Body of pancreas (tissue), 4 donors: ENCODE measurements at regions not wholly inside any gene's neighbourhood (a gene's known extent, or its start where the extent isn't known, plus 50 kb on each side); places are given as distances from the start of the nearest gene placed in this dataset.
A peak's percentile ranks its signal among the peaks of the same experiment; 100 is the strongest.

ENCODE experiments used
- ATAC-seq: fragments of 150-250 bp; one replicate; pipeline ENCODE4 v1.9.1; 2016
- DNase-seq, 4 donors: peaks; one replicate each; pipeline ENCODE4 v3.0.0-alpha.2; 2019
- H3K27ac ChIP-seq, 4 donors: fragments of 200-600 bp; sonication (generic); 1 replicate in 3 of 4; 2 replicates in 1 of 4; pipeline versions ENCODE4 v1.5.1 to v1.6.1; 2016 to 2019; ENCODE audit warnings: mild to moderate bottlenecking in 1 of 4, mixed read lengths in 1 of 4, moderate library complexity in 1 of 4
- H3K27me3 ChIP-seq, 2 donors: fragments of 200-600 bp; sonication (generic); one replicate each; pipeline ENCODE4 v1.6.0; 2016; ENCODE audit warnings: mild to moderate bottlenecking in 1 of 2
- H3K36me3 ChIP-seq, 2 donors: fragments of 200-600 bp; sonication (generic); replicated peaks in 1 of 2; 2 replicates each; pipeline ENCODE4 v1.5.1; 2016; ENCODE audit warnings: low read depth in 2 of 2; ENCODE audit not compliant: insufficient read depth in 1 of 2
- H3K4me1 ChIP-seq: fragments of 200-600 bp; sonication (generic); one replicate; pipeline ENCODE4 v1.6.0; 2016
- H3K4me3 ChIP-seq, 2 donors: fragments of 200-600 bp; sonication (generic); 1 replicate in 1 of 2; 2 replicates in 1 of 2; pipeline ENCODE4 v1.5.1; 2016 to 2019
- H3K9me3 ChIP-seq, 3 donors: fragments of 200-600 bp; sonication (generic); 1 replicate in 2 of 3; 2 replicates in 1 of 3; pipeline ENCODE4 v1.5.1; 2016
- POLR2A ChIP-seq, 3 donors: fragments of 450-650 bp; IDR thresholded peaks; one replicate each; pipeline ENCODE4 v1.6.1; 2016; ENCODE audit warnings: antibody characterized with exemption in 3 of 3, mild to moderate bottlenecking in 2 of 3
- WGBS, 2 donors: methylation state at CpG; one replicate each; pipeline ENCODE4 v1.1.5; 2017; 5-methylcytosine and 5-hydroxymethylcytosine counted together
- intact Hi-C: fragments of 100-400 bp; cut with DNase I; formaldehyde crosslinking; loops from one replicate; pipeline ENCODE4 v1.15.1; 2023
- TF ChIP-seq, protein P1 (sequence below), 7 experiments: fragments of 450-650 bp in 4 of 7; fragments of 200-600 bp in 3 of 7; sonication (generic) in 3 of 7; IDR thresholded peaks; one replicate each; pipeline ENCODE4 v1.5.1; 2016 to 2019; ENCODE audit warnings: antibody characterized with exemption in 7 of 7

- Histone ChIP-seq H3K4me3 (no peak overlapping the region), H3K27ac (no peak overlapping the region), H3K27me3 (no peaks in the 10 kb centered on the region), H3K4me1 (peaks cover 8% of the 10 kb centered on the region), H3K36me3 (no peaks in the 10 kb centered on the region), H3K9me3 (no peaks in the 10 kb centered on the region)
- TF ChIP-seq, protein P1, sequence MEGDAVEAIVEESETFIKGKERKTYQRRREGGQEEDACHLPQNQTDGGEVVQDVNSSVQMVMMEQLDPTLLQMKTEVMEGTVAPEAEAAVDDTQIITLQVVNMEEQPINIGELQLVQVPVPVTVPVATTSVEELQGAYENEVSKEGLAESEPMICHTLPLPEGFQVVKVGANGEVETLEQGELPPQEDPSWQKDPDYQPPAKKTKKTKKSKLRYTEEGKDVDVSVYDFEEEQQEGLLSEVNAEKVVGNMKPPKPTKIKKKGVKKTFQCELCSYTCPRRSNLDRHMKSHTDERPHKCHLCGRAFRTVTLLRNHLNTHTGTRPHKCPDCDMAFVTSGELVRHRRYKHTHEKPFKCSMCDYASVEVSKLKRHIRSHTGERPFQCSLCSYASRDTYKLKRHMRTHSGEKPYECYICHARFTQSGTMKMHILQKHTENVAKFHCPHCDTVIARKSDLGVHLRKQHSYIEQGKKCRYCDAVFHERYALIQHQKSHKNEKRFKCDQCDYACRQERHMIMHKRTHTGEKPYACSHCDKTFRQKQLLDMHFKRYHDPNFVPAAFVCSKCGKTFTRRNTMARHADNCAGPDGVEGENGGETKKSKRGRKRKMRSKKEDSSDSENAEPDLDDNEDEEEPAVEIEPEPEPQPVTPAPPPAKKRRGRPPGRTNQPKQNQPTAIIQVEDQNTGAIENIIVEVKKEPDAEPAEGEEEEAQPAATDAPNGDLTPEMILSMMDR (IDR thresholded peaks at IDR 0.05), result no peak
- TF ChIP-seq POLR2A (IDR thresholded peaks at IDR 0.05), result no peak
- intact Hi-C loops, result loop anchor here (10.0 kb wide), 1 partner anchor 108 kb away; the partner anchor contains the start of gene EGLN3
- 83 to 86% methylated on average over 8 of the region's 8 CpGs for WGBS, 2 donors
- DNase-seq (no peak), ATAC-seq (no peak)
These were observed 111.6 kb upstream of the EGLN3 start for GRCh38 chr14:34062353-34062973.

DNA sequence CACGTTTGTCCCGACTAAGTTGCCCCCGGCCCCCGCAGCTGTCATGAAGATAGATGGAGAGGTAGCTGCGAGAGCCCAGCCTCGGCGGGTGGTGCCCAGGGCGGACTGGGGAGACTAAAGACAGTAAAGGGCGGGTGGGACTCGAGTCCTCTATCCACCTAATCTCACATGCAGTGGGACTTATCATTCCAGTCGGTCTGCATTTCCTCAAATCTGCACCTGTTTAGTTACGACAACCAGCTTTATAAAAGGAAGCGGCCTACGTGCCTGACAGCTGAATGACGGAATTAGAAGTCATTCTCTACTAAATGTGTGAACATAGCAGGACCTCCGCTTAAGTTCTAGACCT is 109.8 kb upstream of the EGLN3 start:
- ATAC-seq (no peak), DNase-seq (no peak)
- H3K36me3 ChIP-seq, result no peaks in the 10 kb centered on the region
- 27 to 33% methylated on average over 16 of the region's 16 CpGs for WGBS, 2 donors
- H3K4me1 ChIP-seq, result peaks cover 8% of the 10 kb centered on the region
- H3K9me3 ChIP-seq, result no peaks in the 10 kb centered on the region
- peak overlapping the region; percentile 21 to 37 for H3K4me3 ChIP-seq
- TF ChIP-seq, protein P1 (IDR thresholded peaks at IDR 0.05), result no peak
- no peak for TF ChIP-seq POLR2A (IDR thresholded peaks at IDR 0.05)
- intact Hi-C loops, result loop anchor here (10.0 kb wide), 1 partner anchor 106 kb away; the partner anchor contains the start of gene EGLN3
- H3K27me3 ChIP-seq, result no peaks in the 10 kb centered on the region
- H3K27ac ChIP-seq, result peak overlapping the region; percentile 56 to 79 (median 74)

GRCh38 chr14:34059925-34060650 is 109.2 kb upstream of the EGLN3 start:
- intact Hi-C loops, result loop anchor here (10.0 kb wide), 1 partner anchor 105 kb away; the partner anchor contains the start of gene EGLN3
- 0% methylated on average over 6 to 62 of the region's 84 CpGs for WGBS, 2 donors
- DNase-seq (peak; percentile 77 to 86 (median 83)), ATAC-seq (peak; percentile 98)
- TF ChIP-seq, protein P1 (IDR thresholded peaks at IDR 0.05), result peak in 4 of 7 experiments; percentile 29 to 42 (median 38)
- TF ChIP-seq POLR2A (IDR thresholded peaks at IDR 0.05), result peak; percentile 57 to 77 (median 70)
- no peaks in the 10 kb centered on the region for H3K9me3 ChIP-seq
- peak overlapping the region; percentile 56 to 79 (median 74) for H3K27ac ChIP-seq
- H3K4me3 ChIP-seq, result peak overlapping the region; percentile 21 to 37
- peaks cover 8% of the 10 kb centered on the region for H3K4me1 ChIP-seq
- H3K27me3 ChIP-seq, result no peaks in the 10 kb centered on the region
- no peaks in the 10 kb centered on the region for H3K36me3 ChIP-seq

DNA sequence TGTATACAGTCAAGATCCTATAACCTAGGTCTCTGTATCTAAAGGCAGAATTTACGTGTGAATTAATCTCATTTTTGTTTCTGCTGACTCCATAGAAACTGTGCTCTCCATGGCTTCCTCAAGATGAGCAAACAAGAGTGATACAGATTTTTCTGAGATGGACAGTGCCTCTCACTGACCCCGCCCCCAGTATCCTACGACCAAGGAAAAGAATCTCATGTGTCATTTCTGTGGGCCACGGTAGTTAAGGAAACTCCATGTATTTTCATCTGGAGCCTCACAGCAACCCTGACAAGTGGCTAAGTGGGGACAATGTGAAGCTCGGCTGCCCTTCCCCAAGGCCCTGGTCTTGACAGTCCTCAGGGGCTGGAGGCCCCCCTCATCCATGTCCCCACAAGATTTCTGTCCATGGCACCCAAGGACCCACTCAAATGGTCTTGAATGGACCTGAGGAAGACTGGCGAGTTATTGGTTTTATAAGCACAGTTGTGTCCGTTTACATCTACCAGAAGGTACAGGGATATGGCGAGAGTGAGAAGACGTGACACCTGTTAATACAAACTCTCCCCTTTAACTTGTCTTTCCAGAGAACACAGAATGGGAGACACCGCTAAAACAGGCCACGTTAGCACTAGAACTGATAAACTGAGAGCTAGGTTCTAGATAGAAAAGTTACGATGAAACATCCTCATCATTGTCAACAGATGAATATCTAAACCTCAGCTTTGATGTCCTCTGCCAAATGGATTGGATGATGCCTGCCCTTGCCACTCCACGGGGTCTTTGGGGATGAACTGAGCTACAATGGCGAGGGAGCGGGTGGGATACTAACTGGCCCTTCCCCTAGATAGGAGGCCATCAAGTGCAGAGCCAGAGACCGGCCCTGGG is 108.4 kb upstream of the EGLN3 start:
- no peak for TF ChIP-seq POLR2A (IDR thresholded peaks at IDR 0.05)
- TF ChIP-seq, protein P1 (IDR thresholded peaks at IDR 0.05), result no peak
- H3K4me3 ChIP-seq, result peak overlapping the region; percentile 21 to 37
- DNase-seq (no peak), ATAC-seq (no peak)
- peaks cover 8% of the 10 kb centered on the region for H3K4me1 ChIP-seq
- no peaks in the 10 kb centered on the region for H3K27me3 ChIP-seq
- intact Hi-C loops, result no loop called here
- H3K36me3 ChIP-seq, result no peaks in the 10 kb centered on the region
- H3K27ac ChIP-seq, result peak overlapping the region; percentile 56 to 79 (median 74)
- no peaks in the 10 kb centered on the region for H3K9me3 ChIP-seq
- WGBS, 2 donors, result 72 to 78% methylated on average over 15 to 16 of the region's 16 CpGs
